HL-60/S4 treated with retinoic acid at 250 ng/mL for 4 days and 3 days (cell line): ENCODE measurements at regions not wholly inside any gene's neighbourhood (a gene's known extent, or its start where the extent isn't known, plus 50 kb on each side); places are given as distances from the start of the nearest gene placed in this dataset.

Experiments used
- in situ Hi-C: fragments of 300-500 bp; cut with MboI; formaldehyde crosslinking; loops from 2 replicates; pipeline ENCODE4 v1.7.0; 2022; ENCODE audit warnings: low sequenced_read_pairs

DNA sequence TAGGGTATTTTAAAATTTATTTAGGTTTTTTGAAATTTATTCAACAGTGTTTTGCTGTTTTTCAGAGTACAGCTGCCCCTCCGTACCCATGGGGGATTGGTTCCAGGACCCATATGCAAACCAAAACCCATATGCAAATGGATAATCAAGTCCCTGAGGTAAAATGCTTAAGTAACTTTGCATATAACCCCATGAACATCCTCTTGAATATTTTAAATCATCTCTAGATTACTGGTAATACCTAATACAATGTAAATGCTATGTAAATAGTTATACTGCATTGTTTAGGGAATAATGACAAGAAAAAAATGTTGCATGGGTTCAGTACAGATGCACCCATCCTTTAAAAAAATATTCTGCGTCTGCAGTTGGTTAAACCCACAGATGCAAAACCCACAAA, 547.9 kb upstream of the CDH4 start:
- in situ Hi-C loops = no loop called here

DNA sequence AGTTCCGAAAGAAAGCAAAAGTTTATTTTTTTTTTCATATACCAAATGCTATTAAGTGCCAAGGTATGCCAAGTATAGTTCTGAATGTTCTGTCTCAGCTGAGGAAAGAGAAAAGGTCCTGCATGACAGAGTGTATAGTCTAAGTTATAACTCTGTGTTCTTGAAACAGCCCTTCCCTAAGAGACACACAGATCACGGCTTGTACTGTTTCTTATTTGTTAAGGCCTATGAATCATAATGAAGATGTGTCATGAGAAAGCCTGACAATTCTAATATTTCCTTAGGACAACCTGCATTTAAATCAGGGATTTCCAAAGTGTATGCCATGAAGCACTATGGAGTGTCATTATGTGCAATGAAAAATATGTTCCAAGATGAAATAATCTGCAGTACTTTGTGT, 538.7 kb upstream of the CDH4 start:
- in situ Hi-C loops = no loop called here

DNA sequence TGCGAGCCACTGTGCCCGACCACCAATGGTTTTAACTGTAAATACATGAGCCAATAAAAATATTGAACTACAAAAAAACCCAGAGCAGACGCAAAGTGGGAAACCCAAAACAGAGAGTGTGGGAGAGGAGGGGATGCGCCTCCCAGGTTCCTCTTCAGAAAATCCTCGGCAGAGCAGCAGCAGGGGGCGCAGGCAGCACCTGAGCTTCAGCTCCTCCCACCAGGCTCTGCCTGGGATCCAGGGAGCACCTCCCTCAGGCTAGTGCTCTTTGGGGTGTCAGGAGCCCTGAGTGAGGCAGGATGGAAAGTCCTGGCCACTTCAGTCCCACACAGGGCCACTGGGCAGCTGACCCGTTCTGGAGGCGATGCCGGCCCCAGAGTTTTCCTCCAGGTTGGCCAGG, 536.9 kb upstream of the CDH4 start:
- in situ Hi-C loops = no loop called here

DNA sequence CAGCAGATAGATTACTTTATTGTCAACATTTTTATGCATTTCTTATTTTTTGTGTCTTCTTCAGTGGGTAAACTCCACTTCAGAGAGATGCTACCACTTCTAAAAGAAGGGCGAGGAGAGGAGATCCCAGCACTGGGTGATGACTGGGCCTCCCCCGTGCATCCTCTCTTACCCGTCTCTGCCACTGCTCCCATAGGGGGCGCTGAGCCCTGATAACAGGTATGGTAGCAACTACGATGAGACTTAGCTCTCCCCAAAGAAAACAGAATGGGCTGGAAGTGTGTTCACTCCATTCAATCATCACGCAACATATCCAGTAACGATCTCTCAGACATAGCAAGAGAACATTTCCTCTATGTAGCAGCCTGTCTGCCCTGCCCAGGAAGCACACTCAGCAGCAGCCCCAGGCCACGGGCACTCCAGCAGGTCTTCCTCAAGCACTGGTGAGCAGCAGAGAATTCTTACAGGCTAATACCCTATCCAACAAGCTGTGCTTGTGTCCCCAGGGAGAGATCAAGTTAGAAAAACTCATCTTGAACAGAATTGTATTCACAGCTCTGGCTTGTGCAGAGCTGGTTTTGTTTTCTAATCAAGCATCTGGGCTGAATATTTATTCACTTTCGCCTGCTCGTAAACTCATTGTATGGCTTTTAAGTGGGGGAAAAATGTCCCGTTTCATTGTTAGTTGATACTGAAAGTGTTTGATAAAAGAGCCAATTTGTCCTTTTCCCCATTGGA, 533.1 kb upstream of the CDH4 start:
- in situ Hi-C loops = no loop called here

DNA sequence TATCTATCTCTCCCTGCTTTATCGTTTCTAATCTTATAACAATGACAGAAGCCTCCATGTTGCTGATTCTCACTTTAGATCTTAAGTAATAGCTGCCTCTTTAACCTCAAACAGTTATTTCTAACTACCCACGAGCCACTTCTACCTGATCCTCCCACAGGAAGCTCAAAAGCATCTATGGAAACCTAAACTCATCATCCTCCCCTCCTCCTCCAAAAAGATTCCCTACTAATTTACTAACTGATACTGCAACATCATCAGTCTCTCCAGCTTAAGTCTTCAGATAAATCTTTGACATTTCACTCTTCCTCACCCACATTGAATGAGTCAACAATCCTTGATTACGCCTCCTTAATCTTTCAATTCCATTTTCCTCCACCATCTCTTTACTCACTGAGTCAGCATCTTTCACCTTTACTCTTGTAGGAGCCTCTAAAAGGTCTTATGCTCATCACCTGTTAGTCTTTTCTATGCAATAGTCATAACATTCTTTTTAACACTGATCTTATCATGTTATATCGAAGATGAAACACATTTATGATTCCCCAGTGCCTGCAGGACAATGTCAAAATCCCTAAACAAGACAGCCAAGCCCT, 526.7 kb upstream of the CDH4 start:
- in situ Hi-C loops = no loop called here

DNA sequence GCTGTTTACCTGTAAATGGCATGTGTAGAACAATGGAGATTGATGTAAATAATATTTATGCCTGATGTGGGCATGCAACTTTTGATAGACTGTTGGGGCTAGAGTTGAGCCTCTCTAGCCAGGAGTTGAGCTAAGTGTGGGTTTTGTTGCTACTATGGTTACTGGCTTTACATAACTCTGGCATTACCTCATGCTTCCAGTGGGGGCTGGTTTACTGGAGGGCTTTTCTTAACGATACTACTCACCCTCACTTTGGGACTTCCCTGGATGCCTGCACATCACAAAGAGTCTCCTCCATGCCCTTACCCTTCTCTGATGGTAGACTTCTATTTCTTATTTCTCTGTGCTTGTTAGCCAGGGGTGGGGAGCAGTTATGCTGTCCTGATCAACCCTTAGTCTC, 524.6 kb upstream of the CDH4 start:
- in situ Hi-C loops = no loop called here

DNA sequence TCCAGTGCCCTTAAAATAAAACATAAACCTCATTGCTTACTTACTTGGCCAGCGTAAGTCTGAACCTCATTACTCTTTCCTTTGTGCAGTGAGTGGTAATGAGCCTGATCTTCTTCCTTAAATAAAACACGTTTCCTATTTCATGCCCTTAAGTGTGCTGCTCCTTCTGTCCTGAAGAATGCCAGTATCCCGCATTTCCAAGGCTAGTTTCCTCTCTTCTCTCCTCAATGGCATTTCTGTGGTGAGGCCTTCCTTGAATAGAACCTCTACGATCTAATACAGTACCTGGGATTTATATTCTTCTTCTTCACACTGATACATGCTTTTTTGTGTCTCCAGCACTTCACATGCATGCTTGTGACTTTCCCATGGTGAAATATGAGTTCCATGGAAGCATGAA, 523.4 kb upstream of the CDH4 start:
- in situ Hi-C loops = no loop called here

DNA sequence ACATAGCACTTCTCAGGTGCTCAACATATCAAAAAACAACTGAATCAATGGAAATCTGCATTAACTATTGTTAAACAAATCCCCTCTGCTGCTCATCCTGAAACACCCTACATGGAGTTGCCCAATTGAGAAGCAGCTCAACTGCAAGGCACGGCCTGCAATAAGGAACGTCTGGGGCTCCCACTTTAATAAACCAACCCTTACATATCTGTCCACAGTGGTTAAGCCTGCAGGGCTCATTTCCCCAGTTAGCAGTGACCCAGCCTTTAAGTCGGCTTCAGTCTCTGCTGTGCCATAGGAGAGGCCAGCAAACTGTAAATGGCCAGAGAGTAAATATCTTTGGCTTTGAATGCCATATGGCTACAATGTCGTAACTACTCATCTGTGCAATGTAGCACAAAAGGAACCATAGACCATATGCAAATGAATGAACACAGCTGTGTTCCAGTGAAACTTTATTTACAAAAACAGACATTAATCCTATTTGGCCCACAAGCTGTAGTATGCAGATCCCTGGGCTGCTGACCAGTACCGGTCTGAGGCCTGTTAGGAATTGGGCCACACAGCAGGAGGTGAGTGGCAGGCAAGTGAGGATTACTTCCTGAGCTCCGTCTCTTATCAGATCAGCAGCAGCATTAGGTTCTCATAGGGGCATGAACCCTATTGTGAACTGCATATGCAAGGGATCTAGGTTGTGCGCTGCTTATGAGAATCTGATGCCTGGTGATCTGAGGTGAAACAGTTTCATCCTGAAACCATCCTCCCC, 522.7 kb upstream of the CDH4 start:
- in situ Hi-C loops = no loop called here

DNA sequence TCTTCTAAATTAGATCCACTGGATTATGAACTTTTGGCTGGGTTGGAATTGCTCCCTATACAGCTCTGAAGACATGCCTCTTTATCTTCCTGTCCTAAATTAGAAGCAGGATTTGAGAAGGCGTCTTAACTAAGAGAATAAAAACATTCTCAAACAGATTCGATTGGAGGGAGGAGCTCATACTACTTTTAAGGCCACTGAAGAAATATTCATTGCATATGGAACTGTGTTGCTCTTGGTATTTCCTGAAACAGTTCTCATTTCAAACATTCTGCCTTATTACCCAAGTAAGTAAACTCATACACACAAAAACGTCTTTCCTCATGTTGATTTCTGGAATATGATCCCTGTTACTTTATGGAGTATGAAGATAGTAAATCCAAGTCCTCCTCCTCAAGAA, 519.7 kb upstream of the CDH4 start:
- in situ Hi-C loops = no loop called here

DNA sequence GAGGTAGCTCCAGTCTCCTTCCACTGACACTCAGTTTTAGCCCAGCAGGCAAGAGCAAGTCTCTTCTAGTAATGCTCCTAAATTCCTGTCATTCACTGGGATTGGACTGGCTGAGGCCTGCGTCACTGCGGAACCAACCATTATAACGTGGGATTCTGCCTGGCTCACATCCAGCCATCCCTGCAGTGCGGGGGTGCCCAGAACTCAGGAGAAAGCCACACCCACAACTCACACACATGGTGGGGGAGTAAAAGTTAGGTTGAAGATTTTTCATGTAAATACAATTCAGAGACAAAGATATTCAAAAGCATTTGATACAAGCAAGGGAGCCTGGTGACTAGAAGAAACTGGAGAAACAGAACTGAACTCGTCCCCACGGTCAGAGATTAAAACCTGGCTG, 504.0 kb upstream of the CDH4 start:
- in situ Hi-C loops = no loop called here

DNA sequence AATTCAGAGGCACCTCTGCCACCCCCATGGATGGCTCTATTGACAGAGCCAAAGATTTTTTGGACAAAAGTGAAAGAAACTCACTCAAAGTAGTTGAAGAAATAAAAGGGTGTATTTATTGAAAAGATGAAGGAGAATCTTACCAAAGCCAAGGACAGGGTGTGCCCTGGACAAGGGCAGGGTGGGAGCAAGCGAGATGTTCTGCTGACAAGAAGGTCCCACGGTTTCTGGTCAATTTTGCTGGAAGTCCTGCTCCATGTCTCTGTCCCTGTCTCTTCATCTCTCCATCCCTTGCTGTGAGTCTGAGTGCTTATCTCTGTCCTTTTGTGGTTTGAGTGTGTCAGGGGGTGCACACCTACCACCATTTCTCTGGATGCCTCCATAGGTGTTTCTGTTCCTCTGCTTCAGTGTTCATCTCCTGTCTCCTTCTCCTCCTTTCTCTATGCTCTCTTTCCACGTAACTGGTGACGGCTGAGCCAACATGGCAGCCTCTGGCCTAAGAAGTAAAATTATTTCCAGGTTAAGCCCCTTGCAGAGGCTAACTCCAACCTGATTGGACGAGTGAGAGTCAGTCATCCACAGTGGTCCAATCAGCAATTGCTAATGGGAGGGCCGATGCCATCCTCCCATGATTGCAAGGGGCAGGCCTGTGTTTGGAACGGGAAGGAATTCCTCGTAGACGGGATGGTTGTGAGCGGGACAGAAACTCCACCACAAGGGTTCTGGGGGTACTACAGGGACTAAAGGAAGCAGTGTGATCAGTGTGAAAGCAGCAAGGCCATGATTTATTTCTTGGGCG, 502.1 kb upstream of the CDH4 start:
- in situ Hi-C loops = no loop called here

DNA sequence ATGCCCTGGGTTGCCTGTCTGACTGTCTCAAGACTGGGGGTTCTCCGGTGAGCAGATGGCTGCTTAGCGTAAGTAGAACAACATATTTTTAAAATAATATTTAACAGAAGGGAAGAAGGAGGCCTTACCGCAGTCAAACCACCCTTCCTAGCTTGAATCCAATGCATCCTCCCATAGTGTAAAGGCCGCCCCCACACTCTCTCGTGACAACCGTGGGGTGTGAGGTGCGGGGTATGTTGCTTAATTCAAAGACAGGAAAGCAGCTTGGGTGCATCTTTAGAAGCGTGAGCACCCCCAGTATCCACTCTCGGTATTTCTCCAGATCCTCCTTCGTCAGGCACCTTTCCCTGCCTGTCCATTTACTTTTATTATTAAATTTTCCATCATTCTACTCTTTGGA, 501.2 kb upstream of the CDH4 start:
- in situ Hi-C loops = no loop called here

DNA sequence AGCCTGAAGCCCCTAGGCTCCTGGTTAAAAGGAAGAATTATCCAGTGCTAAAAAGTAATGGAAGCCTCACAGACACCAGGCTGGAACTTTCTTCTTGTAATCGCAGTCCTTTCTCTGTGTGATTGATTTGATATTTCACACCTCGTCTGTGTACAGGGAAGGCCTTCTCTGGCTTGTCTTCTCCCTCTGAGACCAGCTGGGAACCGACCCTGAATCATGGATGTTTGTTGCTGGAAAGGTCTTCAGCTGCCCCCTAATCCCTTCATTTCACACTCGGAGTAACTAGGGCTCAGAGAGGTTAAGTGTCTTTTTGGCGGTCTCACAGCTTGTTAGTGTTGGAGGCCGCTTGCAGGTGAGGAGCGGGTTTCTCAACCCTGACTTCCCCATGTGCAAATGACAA, 500.2 kb upstream of the CDH4 start:
- in situ Hi-C loops = no loop called here

DNA sequence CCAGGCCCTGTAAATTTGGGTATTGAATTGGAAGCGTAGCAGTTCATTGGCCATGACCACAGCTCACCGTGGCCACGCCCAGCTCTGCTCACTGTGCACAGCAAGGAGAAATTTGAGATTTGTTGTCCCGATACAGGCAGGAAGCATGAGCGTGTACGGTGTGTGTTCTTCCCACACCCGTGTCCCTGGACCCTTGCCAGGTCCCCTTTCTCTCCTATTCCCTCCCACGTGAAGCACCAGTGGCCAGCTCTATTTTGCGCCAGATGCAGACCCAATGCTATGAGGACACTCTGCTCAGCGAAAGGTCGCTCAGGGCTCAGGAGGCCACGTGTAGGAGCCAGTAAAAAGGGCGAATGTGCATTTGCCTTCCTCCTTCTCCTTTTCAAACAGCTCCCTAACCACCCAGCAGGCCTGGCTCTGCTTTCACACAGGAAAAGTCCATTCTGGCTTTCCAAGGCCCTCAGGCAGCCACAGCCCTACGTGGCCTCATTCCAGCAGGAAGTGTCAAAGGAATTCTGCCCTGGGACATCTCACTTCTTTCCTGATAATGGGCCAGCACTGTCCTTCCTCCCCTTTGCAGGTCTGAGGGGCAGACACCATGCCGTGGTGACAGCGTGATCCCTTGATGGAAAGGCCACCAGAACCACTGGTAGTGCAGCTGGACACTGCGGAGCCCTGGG, 499.2 kb upstream of the CDH4 start:
- in situ Hi-C loops = no loop called here

DNA sequence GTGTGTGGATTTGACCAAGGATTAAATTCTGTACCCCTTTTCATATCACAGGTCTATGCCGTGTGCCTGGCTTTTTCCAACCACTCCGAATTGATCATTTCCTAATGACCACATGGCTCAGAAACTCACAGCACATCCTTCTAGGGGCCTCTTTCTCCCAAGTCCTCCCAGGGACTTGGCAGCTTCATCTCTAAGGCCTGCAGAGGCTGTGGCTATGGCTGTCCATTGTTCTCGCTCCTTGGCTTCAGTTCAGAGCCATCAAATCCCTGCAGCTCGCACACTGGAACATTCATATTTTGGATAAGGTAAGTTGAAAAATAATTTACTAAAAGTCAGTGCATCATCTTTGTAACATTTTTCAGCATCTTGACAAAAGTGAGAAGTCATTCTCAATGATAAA, 497.2 kb upstream of the CDH4 start:
- in situ Hi-C loops = no loop called here

DNA sequence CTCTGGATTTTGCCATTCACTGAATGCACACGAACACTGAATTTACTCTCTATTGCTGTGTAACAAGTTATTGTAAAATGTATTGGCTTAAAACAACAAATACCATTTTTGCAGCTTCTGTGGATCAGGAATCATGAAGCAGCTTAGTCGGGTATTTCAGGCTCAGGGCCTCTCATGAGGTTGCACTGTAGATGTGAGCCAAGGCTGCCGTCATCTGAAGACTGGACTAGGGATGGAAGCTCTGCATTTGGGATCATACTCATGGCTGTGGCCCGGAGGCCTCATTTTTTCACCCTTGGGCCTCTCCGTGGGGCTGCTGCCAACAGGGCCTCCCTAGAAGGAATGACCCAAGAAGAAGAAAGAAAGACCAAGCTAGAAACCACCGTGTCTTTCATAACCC, 492.4 kb upstream of the CDH4 start:
- in situ Hi-C loops = no loop called here

DNA sequence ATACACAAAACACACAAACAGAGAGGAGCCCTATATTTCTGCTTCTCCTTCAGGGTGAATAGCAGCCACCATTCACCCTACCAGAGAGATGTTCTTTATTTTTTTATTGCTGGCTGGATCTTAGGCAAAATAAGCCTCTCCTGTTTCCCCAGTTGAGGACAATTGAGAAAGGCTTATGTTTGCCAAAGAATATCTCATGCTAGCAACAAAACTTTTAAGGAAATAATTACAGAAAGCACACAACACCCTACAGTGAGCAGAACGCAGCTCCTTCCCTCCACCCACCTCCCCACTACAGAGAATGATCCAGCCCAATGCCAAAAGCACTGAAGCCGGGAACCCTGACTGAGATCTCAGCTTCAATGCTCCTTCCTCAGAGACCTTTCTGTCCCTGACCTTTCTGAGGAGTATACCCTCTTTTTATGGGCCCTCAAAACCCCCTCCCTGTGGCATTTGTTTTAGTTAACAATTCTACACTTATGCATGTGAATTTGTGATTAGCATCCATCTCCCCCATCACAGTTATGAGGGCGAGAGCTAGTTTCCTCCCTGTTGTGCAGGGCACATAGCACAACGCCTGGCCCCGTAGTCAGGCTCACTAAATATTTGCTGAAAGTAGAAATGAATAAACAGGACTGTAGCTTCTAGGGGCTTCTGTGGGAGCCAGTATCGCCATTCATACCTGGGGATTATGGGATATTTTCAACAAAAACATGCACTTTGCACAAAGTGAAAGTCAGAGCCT, 491.6 kb upstream of the CDH4 start:
- in situ Hi-C loops = no loop called here

DNA sequence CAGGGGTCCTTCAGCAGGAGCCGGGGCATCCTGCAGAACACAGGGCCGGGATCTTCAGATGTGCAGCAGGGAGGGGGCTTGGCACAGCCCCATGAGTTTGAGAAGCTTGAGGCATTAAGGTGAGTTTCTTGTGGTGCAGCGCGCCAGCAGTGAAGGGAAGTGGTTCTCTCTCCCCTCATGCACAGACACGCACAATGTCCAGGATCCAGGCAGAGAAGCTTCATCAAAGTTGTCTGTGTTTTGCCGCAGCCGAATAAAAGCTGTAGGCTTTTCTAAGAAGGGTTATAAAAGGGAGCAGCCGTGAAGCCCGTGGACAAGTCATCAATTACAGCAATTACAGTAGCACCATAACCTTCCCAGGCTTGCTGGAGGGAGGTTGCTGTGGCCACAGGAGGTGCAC, 491.0 kb upstream of the CDH4 start:
- in situ Hi-C loops = no loop called here

DNA sequence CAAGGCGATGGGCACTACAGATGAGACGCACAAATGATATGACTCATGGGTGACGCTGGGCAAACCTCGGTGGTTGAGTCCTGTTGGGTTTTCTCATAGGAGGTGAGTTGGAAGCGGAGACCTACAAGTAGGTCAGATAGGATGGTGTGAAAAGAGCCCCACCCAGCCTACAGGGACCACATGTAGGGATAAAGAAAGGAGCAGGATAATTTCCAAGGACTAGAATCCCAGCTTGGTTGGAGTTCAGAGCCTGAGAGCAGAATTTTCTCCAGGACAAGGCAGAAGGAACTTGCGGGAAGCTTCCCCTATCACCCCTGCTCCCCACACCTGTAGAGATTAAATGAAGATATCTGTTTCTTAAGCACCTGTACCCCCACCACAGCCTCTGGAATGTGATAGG, 489.7 kb upstream of the CDH4 start:
- in situ Hi-C loops = no loop called here

DNA sequence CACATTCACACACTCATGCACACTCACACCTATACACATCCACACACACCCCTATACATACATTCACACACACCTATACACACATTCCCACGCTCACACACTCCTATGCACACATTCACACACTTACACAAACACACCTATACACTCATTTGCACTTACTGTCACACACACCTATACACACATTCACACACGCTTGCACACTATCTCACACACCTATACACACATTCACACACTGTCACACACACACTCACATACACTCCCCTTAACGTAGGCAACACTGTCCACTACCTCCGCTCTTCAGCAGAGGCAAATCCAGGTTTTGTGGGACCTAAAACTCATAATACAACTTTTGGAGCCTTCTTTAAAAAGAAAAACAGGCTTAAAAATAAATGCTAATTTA, 487.7 kb upstream of the CDH4 start:
- in situ Hi-C loops = no loop called here
